ENCODE measurements at regions not wholly inside any gene's neighbourhood (a gene's known extent, or its start where the extent isn't known, plus 50 kb on each side); places are given as distances from the start of the nearest gene placed in this dataset.
"Not testable (repeated sequence)": the region's sequence is repeated elsewhere in the genome, so short reads cannot be mapped to it uniquely, and the experiment has no call there.

DNA sequence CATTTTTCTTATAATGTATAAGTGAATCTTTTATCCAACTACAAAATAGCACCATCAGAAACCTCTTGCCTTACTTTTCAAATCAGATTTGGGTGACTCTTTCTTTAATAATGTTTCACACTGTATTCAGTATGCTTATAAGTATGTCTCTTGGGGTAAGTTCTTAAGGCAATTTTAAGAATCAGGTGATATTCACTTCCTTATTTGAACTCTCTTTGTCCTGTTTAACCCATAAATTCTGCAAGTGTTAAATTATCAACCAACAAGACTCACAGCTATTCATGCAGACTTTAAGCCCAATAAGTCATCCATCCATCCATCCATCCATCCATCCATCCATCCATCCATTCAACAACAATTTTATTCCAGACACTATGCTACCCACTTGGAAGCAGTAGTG, 142.7 kb upstream of the FBXL17 start:
- no peak for DNase-seq

GRCh38 chr5:108523360-108523759, 141.5 kb upstream of the FBXL17 start:
- no peak for DNase-seq

DNA sequence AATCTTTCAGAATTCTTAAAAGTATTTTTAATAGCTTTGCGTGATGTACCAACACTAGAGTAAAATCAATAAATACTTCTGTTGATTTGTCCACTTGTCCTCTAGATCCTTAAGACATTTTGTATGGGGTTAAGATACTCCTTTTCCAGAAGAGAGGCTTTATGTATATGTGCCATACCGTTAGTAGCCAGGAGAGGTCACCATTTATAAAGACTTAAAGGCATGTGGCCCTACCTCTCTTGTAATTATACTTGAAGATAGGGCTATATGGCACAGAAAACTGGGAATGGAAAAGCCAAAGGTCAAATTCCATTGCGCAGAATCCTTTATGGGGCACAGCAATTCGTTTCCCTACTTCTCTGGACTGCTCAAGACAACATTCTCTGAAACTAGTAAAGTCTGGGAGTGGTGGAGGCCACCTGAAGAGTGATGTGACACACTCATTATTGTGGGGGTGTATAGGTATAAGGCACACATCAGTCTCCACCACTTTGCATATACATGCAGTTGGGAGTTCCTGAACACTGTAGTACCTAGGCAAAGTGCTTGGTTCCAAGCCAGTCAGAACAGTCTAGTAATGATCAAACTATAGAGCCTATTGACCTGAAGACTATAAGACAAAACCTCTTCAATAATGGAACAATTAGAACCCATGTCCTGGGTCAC, 140.1 kb upstream of the FBXL17 start:
- peak in 2 of 6 experiments; percentile 12 to 13 for DNase-seq

GRCh38 chr5:108521011-108521700, 139.3 kb upstream of the FBXL17 start:
- DNase-seq, result no peak

- DNase-seq, result no peak
Measured at GRCh38 chr5:108516785-108517184, 134.9 kb upstream of the FBXL17 start.

GRCh38 chr5:108515517-108516105, 133.7 kb upstream of the FBXL17 start:
- no peak for DNase-seq

- DNase-seq, result no peak
Measured at GRCh38 chr5:108508979-108509378, 127.1 kb upstream of the FBXL17 start.

- no peak for DNase-seq
Measured at GRCh38 chr5:108507631-108508030, 125.7 kb upstream of the FBXL17 start.

DNA sequence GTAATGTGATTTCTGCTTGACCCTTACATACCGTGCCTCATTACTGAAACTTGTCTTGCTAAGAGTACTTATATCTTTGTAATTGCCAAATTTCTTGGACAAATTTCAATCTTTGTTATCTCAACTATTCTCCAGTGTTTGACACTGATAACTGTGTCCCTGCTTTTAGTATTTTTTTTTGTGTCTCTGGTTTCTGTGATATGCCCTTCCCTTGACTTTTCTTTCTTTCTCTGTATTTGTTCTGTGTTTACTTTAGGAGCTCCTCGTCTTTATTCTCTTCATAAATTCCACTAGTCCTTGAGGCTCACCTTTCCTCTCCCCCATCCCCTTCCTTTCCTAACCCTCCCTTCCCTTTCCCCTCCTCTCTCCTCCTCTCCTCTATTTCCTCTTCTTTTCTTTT, 123.7 kb upstream of the FBXL17 start:
- no peak for DNase-seq

GRCh38 chr5:108504974-108505373, 123.1 kb upstream of the FBXL17 start:
- DNase-seq, result no peak

DNA sequence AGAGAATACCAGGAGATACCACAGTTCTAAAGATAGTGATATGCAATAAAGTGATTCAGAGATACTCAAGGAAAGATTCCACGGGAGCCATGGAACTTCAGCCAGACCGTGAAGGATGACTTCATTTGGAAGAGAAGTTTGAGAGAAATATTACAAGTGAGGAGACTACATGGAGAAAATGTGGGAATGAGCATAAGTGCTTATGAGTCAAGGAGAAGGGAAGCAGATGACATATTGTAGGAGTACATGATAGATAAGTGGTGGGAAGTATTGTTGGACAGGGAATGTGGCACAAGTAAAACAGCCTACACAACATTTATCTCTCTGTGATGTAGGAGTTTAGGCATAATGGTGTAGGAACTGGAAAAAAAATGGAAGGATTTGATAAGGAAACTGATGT, 122.1 kb upstream of the FBXL17 start:
- no peak for DNase-seq

GRCh38 chr5:108495615-108496014, 113.7 kb upstream of the FBXL17 start:
- DNase-seq, result not testable (repeated sequence)

DNA sequence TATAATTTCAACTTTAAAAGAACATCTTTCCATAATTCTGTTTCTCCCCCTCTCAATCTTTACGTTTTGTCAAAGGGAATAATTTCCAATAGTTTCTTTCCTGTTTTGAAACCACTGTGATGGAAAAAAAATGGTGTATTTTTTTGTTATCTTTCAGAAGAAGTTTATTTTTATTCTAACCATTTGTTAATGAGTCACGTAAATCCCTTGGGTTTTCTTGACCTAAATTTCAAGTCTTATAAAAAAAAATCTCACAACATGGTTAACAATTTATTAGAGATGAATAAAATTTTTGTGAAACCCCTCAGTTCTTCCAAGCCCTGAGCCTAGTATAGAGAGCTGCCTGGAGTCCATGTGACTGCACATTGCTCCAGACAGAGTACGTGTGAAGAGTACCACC, 106.1 kb upstream of the FBXL17 start:
- DNase-seq, result no peak

DNA sequence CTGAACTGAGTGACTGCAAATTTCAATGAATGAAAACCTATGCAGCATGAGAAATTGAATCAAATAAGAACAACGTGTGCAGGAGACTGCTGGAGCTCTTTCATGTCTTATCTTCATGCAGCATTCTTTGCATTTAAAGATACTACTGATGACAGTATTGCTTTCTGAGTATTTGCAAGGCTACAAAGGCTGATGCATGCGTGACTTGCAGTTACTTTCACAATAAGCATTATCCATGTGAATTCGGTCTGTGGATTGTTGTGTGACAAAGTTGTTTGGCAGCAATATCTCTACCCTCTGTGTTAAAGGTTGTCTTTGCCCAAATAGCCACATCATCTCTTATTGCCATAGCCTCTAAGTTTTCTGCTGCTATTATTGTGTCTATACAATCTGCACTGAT, 102.1 kb upstream of the FBXL17 start:
- DNase-seq, result no peak

GRCh38 chr5:108481355-108481931, 99.5 kb upstream of the FBXL17 start:
- DNase-seq, result no peak

GRCh38 chr5:108472237-108472636, 90.3 kb upstream of the FBXL17 start:
- DNase-seq, result no peak

DNA sequence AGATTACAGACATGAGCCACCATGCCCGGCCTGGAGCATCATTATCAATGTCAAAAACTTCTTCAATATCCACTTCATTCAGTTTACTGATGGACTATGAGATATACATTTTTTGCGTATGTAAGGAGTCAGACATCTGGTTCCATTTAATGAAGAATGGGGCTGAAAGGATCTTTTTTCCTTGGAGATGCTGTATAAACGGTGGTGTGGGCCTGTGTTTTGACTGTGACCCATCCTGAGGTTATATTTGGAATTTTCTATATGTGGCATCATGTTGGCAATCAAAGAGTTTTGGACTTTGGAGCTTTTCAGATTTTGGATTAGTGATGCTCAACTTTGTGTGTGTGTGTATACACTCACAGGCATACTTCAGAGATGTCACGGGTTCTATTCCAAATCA, 85.7 kb upstream of the FBXL17 start:
- DNase-seq, result no peak

- no peak for DNase-seq
Measured at GRCh38 chr5:108461628-108462367, 79.9 kb upstream of the FBXL17 start.

- DNase-seq, result no peak
Measured at GRCh38 chr5:108459769-108460168, 77.9 kb upstream of the FBXL17 start.

DNA sequence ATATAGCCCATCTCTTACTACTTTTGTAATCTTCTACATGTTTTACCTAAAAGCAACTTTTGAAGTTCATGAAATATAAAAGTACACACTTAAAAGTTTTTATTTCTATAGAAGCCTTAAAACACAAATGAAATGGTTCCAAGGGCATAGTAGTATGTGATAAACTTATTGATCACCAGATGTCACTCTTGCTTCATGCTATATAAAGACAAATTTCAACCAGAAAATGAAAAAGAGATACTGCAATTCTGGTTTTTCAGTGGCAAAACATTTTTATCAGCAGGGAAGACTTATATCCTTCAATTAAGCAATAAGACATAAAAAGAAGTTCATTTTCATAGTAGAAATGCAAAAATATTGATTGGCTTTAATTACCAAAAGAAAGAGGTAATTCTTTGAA, 69.4 kb upstream of the FBXL17 start:
- DNase-seq, result no peak

- not testable (repeated sequence) for DNase-seq
Measured at GRCh38 chr5:108444130-108444529, 62.2 kb upstream of the FBXL17 start.

- DNase-seq, result not testable (repeated sequence)
Measured at GRCh38 chr5:108442063-108442651, 60.3 kb upstream of the FBXL17 start.

GRCh38 chr5:108437425-108437824, 55.5 kb upstream of the FBXL17 start:
- no peak for DNase-seq

Data from stimulated activated naive CD4-positive, alpha-beta T cell (primary cell).